CD8-positive, alpha-beta memory T cell (primary cell): ENCODE measurements at regions not wholly inside any gene's neighbourhood (a gene's known extent, or its start where the extent isn't known, plus 50 kb on each side); places are given as distances from the start of the nearest gene placed in this dataset.

Experiments used
- CTCF ChIA-PET: fragments of 350-600 bp; sonication (Branson Sonifier 250); formaldehyde crosslinking; loops from one replicate; lab custom pipeline; 2021; ENCODE audit warnings: antibody characterized with exemption; lab: Charles Lee
- POLR2A ChIA-PET: fragments of 350-600 bp; sonication (Branson Sonifier 250); formaldehyde crosslinking; loops from one replicate; lab custom pipeline; 2021; ENCODE audit warnings: antibody characterized with exemption; lab: Charles Lee
- DNase-seq, 5 donors: peaks; one replicate each; pipeline versions ENCODE4 v3.0.0 to v3.0.0-alpha.2; 2020 to 2022; ENCODE audit warnings: mixed read lengths in 1 of 5
- H3K27ac ChIP-seq: one replicate; pipeline ENCODE4 v1.7.0; 2013; ENCODE audit warnings: low read depth, mild to moderate bottlenecking, low read length, moderate library complexity
- H3K27me3 ChIP-seq: 2 replicates; pipeline ENCODE4 v1.7.0; 2013; ENCODE audit warnings: low read length, mild to moderate bottlenecking; ENCODE audit not compliant: insufficient read depth, poor library complexity, severe bottlenecking
- H3K36me3 ChIP-seq: 2 replicates; pipeline ENCODE4 v1.7.0; 2013; ENCODE audit warnings: mild to moderate bottlenecking, low read length, moderate library complexity; ENCODE audit not compliant: insufficient read depth
- H3K4me1 ChIP-seq: 2 replicates; pipeline ENCODE4 v1.7.0; 2013; ENCODE audit warnings: mild to moderate bottlenecking, low read length, moderate library complexity; ENCODE audit not compliant: insufficient read depth
- H3K4me3 ChIP-seq: 2 replicates; pipeline ENCODE4 v1.7.0; 2013; ENCODE audit warnings: mild to moderate bottlenecking, low read length
- H3K9me3 ChIP-seq: 2 replicates; pipeline ENCODE4 v1.7.0; 2013; ENCODE audit warnings: mild to moderate bottlenecking, low read length
- H3K27ac Mint-ChIP-seq, 8 donors: one replicate each; pipeline ENCODE4 v1.8.0; 2020 to 2021; ENCODE audit warnings: mixed read lengths in 8 of 8, mild to moderate bottlenecking in 6 of 8, inconsistent platforms in 3 of 8, moderate library complexity in 3 of 8
- H3K27me3 Mint-ChIP-seq, 2 donors: one replicate each; pipeline ENCODE4 v1.8.0; 2020 to 2021; ENCODE audit warnings: mixed read lengths in 2 of 2, mild to moderate bottlenecking in 1 of 2, moderate library complexity in 1 of 2
- H3K36me3 Mint-ChIP-seq, 3 donors: one replicate each; pipeline ENCODE4 v1.8.0; 2020 to 2021; ENCODE audit warnings: mixed read lengths in 3 of 3, inconsistent platforms in 1 of 3, mild to moderate bottlenecking in 1 of 3
- H3K4me1 Mint-ChIP-seq, 3 donors: one replicate each; pipeline ENCODE4 v1.8.0; 2020 to 2021; ENCODE audit warnings: mixed read lengths in 3 of 3, inconsistent platforms in 1 of 3, mild to moderate bottlenecking in 1 of 3
- H3K4me3 Mint-ChIP-seq, 7 donors: one replicate each; pipeline ENCODE4 v1.8.0; 2020 to 2021; ENCODE audit warnings: mixed read lengths in 7 of 7, mild to moderate bottlenecking in 6 of 7, moderate library complexity in 4 of 7, inconsistent platforms in 2 of 7
- H3K9me3 Mint-ChIP-seq, 5 donors: one replicate each; pipeline ENCODE4 v1.8.0; 2020 to 2022; ENCODE audit warnings: mixed read lengths in 5 of 5, mild to moderate bottlenecking in 3 of 5, moderate library complexity in 2 of 5, inconsistent platforms in 1 of 5

DNA sequence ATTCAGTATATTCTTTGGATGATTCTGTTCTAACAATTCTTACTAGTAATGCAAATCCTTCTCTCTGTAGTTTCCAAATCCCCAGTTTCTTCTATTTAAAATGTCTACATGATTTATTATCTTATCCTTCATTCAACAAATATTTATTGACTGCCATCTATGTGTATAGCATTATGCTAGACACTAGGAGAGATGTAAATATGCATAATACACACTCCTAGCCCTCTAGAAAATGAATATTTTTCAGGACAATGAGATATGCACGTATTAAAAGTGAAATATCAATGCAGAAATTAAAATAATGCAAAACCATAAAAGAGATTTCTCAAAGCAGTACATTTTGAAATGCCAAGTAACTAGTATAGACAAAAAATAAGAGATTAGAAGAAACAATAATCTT is 293.5 kb upstream of the CNR1 start:
- Mint-ChIP-seq H3K27me3 (peaks cover 5 to 34% of the 10 kb centered on the region in 2 donors), H3K4me1 (no peaks in the 10 kb centered on the region), H3K27ac (no peak overlapping the region), H3K4me3 (no peak overlapping the region), H3K36me3 (no peaks in the 10 kb centered on the region), H3K9me3 (peaks cover 0 to 2% (median 0%) of the 10 kb centered on the region in 5 donors)
- no peaks in the 10 kb centered on the region for H3K27me3 ChIP-seq
- H3K4me3 ChIP-seq: no peak overlapping the region
- no peaks in the 10 kb centered on the region for H3K9me3 ChIP-seq
- no peak overlapping the region for H3K27ac ChIP-seq
- no peak for DNase-seq
- ChIA-PET CTCF (no interaction called here), POLR2A (no interaction called here)
- H3K4me1 ChIP-seq: no peaks in the 10 kb centered on the region
- no peaks in the 10 kb centered on the region for H3K36me3 ChIP-seq

DNA sequence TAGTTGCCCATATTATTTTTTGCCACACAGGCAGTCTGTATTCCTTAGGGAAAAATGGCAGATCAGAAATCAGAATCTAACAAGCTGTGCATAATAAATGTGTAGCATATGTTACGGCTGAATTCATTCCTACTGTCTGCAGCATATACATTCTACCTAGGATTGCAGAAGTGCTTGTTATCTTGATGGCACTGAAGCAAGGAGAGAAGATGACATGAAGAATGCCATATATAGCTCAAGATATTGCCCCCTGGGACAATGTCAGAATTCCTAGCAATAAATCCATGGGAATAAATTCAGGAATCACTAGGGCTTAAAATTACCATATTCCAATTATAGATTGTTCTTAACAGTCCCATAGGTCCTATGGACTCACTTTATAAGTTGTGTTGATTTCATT is 293.0 kb upstream of the CNR1 start:
- CTCF ChIA-PET: no interaction called here
- H3K9me3 Mint-ChIP-seq: peaks cover 0 to 2% (median 0%) of the 10 kb centered on the region in 5 donors
- Histone ChIP-seq H3K27ac (no peak overlapping the region), H3K27me3 (no peaks in the 10 kb centered on the region), H3K4me1 (no peaks in the 10 kb centered on the region), H3K9me3 (no peaks in the 10 kb centered on the region), H3K4me3 (no peak overlapping the region), H3K36me3 (no peaks in the 10 kb centered on the region)
- no peak for DNase-seq
- peaks cover 5 to 34% of the 10 kb centered on the region in 2 donors for H3K27me3 Mint-ChIP-seq
- H3K4me3 Mint-ChIP-seq: no peak overlapping the region
- POLR2A ChIA-PET: no interaction called here
- no peak overlapping the region for H3K27ac Mint-ChIP-seq
- H3K36me3 Mint-ChIP-seq: no peaks in the 10 kb centered on the region
- H3K4me1 Mint-ChIP-seq: no peaks in the 10 kb centered on the region

DNA sequence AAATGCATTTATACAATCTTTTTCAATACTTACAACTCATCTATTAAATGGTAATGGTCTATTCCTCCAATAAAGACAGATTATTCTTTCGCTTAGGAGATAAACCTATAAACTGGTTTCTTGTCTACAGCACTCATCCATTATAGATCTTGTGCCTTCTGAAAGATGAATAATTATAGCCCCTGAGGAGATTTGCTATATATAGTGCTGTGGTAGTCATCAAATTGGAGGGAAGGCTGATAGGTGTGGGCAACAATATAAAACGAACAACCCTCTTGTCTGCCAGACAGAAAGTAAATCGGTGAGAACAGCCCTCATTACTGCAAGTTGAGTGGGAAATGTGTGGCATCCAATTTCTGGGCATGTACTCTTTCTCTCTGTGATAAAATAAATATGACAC is 292.5 kb upstream of the CNR1 start:
- peaks cover 5 to 34% of the 10 kb centered on the region in 2 donors for H3K27me3 Mint-ChIP-seq
- CTCF ChIA-PET: no interaction called here

DNA sequence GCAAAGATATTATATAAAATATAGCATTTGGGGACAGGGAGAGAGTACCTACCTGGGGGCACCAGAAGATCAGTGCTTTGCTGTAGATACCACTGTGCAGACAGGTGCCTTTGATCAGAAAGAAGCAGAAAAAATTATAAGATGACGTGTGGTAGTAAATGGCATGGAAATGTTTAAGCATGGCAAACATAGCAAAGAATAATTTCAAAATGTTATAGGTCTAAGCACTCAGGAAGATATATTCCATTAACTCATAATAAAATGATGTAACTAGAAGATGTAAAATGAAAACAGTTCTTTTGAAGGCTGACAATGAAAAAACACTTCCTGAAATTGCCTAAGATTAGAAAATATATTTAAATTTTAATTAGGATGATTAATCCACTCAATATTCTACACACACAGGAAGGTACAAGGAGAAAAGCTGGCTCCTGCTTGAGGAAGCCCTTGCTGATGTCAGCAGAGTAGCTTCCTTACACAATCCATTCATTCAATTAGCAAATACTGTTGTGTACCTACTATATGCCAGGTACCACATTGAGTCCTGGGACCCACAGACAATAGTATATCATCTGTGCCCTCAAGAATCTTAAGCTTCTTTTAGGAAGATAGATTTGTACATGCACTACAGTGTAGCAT is 290.2 kb upstream of the CNR1 start:
- Mint-ChIP-seq H3K4me3 (no peak overlapping the region), H3K27me3 (peaks cover 2 to 35% of the 10 kb centered on the region in 2 donors), H3K9me3 (no peaks in the 10 kb centered on the region), H3K27ac (no peak overlapping the region), H3K36me3 (no peaks in the 10 kb centered on the region), H3K4me1 (no peaks in the 10 kb centered on the region)
- H3K9me3 ChIP-seq: no peaks in the 10 kb centered on the region
- no peaks in the 10 kb centered on the region for H3K4me1 ChIP-seq
- POLR2A ChIA-PET: no interaction called here
- H3K27ac ChIP-seq: no peak overlapping the region
- no peak for DNase-seq
- H3K27me3 ChIP-seq: no peaks in the 10 kb centered on the region
- H3K4me3 ChIP-seq: no peak overlapping the region
- no peaks in the 10 kb centered on the region for H3K36me3 ChIP-seq
- CTCF ChIA-PET: no interaction called here

More for the DNA sequence above, 292.5 kb upstream of the CNR1 start:
- POLR2A ChIA-PET: no interaction called here
- H3K27ac Mint-ChIP-seq: no peak overlapping the region
- peaks cover 0 to 2% (median 0%) of the 10 kb centered on the region in 5 donors for H3K9me3 Mint-ChIP-seq
- Histone ChIP-seq H3K27me3 (no peaks in the 10 kb centered on the region), H3K9me3 (no peaks in the 10 kb centered on the region), H3K4me1 (no peaks in the 10 kb centered on the region), H3K4me3 (no peak overlapping the region), H3K27ac (no peak overlapping the region), H3K36me3 (no peaks in the 10 kb centered on the region)
- no peaks in the 10 kb centered on the region for H3K36me3 Mint-ChIP-seq
- no peaks in the 10 kb centered on the region for H3K4me1 Mint-ChIP-seq
- DNase-seq: no peak
- no peak overlapping the region for H3K4me3 Mint-ChIP-seq

DNA sequence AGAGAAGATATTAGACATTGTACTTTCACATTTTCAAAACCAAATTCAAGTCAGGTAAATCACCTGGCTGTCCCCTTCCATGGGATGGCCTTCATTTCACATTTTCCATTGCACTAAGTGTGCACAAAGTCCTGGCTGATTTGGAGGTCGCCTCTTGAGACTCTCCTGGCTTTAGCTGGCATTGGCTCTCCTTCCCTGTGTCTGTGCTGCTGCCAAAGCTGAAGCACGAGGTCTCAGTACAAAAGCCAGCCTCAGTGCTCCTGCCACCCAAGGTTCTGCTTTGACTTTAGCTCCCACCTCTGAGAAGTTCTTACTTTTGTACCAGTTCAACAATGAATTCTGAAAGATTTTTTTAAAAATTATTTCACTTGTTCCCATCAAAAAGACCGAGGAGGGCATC is 289.2 kb upstream of the CNR1 start:
- H3K27me3 ChIP-seq: no peaks in the 10 kb centered on the region
- ChIA-PET POLR2A (no interaction called here), CTCF (no interaction called here)
- peaks cover 8 to 35% of the 10 kb centered on the region in 2 donors for H3K27me3 Mint-ChIP-seq
- H3K36me3 ChIP-seq: no peaks in the 10 kb centered on the region
- H3K9me3 Mint-ChIP-seq: no peaks in the 10 kb centered on the region
- no peak for DNase-seq
- no peak overlapping the region for H3K4me3 ChIP-seq
- no peaks in the 10 kb centered on the region for H3K36me3 Mint-ChIP-seq
- H3K4me1 Mint-ChIP-seq: no peaks in the 10 kb centered on the region
- no peak overlapping the region for H3K27ac Mint-ChIP-seq
- no peaks in the 10 kb centered on the region for H3K9me3 ChIP-seq
- no peaks in the 10 kb centered on the region for H3K4me1 ChIP-seq
- H3K4me3 Mint-ChIP-seq: no peak overlapping the region
- H3K27ac ChIP-seq: no peak overlapping the region

DNA sequence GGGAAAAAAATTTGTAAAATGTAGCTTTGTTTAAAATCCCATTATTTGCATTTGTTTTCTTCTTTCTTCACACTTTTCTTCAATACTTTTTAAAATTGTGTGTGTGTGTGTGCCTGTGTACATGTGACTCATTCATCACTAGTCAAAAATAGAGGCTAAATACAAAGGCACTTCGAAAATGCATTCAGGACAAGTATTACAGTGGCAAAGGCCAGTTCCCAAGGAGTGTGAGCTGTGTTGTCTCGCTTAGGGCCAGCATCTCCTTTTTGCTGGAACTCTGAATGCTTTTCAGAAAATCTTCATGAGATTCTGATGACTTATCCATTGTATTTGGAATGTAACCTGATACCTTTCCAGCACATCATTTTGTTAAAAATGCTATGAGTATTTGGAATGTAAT is 288.5 kb upstream of the CNR1 start:
- DNase-seq: no peak
- Mint-ChIP-seq H3K36me3 (no peaks in the 10 kb centered on the region), H3K27me3 (peaks cover 8 to 33% of the 10 kb centered on the region in 2 donors), H3K9me3 (no peaks in the 10 kb centered on the region), H3K4me1 (no peaks in the 10 kb centered on the region), H3K27ac (no peak overlapping the region), H3K4me3 (no peak overlapping the region)
- Histone ChIP-seq H3K9me3 (no peaks in the 10 kb centered on the region), H3K27ac (no peak overlapping the region), H3K36me3 (no peaks in the 10 kb centered on the region), H3K27me3 (no peaks in the 10 kb centered on the region), H3K4me1 (no peaks in the 10 kb centered on the region), H3K4me3 (no peak overlapping the region)
- POLR2A ChIA-PET: no interaction called here
- CTCF ChIA-PET: no interaction called here

DNA sequence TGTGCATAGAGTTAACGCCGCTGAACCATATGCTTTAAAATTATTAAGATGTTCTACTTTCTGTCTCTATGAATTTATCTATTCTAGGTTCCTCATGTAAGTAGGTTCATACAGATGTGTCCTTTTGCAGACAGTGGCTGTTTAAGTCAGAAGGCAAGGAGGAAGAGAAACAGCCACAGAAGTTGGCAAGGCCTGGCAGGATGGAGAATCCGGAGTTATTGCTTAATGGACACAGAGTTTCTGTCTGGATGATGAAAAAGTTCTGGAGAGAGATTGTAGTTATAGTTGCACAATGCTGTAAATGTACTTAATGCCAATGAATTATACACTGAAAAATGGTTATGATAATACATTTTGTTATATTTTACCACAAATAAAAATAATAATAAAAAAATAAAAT is 283.6 kb upstream of the CNR1 start:
- H3K9me3 Mint-ChIP-seq: peaks cover 0 to 3% (median 0%) of the 10 kb centered on the region in 5 donors
- Histone ChIP-seq H3K27me3 (no peaks in the 10 kb centered on the region), H3K27ac (no peak overlapping the region), H3K36me3 (no peaks in the 10 kb centered on the region), H3K4me1 (no peaks in the 10 kb centered on the region), H3K9me3 (no peaks in the 10 kb centered on the region), H3K4me3 (no peak overlapping the region)
- DNase-seq: no peak
- H3K4me3 Mint-ChIP-seq: no peak overlapping the region
- H3K4me1 Mint-ChIP-seq: no peaks in the 10 kb centered on the region
- CTCF ChIA-PET: no interaction called here
- H3K27me3 Mint-ChIP-seq: peaks cover 8 to 19% of the 10 kb centered on the region in 2 donors
- POLR2A ChIA-PET: no interaction called here
- no peaks in the 10 kb centered on the region for H3K36me3 Mint-ChIP-seq
- no peak overlapping the region for H3K27ac Mint-ChIP-seq

DNA sequence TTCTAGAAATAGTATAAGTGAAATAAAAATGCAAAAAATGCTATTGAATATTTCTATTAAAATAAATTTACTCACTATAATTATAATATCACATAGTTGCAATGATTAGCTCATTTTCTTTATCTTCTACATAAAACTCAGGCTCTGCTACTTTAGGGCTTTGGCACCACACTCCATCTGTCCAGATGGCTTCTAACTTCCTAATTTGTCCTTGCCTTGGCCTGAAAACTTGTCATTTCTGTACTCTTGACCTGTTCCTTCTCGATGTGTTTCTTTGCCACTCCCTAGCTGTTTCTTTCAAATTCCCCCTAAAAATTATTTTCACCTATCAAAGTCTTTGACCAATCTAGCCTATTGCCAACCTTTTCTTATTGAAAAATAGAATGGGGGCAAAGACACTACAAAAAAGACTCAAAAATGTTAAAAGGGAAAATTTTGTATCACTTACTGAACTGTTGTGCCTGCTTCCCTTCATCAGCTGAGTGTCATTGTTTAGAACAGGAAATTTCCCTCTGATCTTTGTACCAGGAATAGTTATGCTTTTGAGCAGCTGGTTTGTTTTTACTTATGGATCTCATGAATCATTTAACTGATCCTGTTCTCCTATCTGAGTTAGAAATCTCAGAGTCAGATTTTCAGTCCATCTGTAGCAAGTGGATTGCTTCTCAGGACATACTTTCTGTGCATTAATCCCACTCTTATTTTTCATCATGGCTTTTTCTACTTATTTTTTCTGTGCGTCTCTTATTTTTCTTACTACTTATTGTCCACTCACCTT is 279.2 kb upstream of the CNR1 start:
- ChIA-PET POLR2A (no interaction called here), CTCF (no interaction called here)

More for the DNA sequence above, 279.2 kb upstream of the CNR1 start:
- Mint-ChIP-seq H3K27ac (no peak overlapping the region), H3K9me3 (peaks cover 0 to 3% (median 0%) of the 10 kb centered on the region in 5 donors), H3K4me1 (no peaks in the 10 kb centered on the region), H3K4me3 (no peak overlapping the region), H3K36me3 (no peaks in the 10 kb centered on the region), H3K27me3 (peaks cover 3 to 5% of the 10 kb centered on the region in 2 donors)
- H3K4me3 ChIP-seq: no peak overlapping the region
- H3K36me3 ChIP-seq: no peaks in the 10 kb centered on the region
- DNase-seq: no peak
- no peaks in the 10 kb centered on the region for H3K27me3 ChIP-seq
- no peak overlapping the region for H3K27ac ChIP-seq
- no peaks in the 10 kb centered on the region for H3K4me1 ChIP-seq
- H3K9me3 ChIP-seq: no peaks in the 10 kb centered on the region
